DMS53 treated with DMSO at 0.1 percent for 48 hours (cell line): ENCODE measurements at regions not wholly inside any gene's neighbourhood (a gene's known extent, or its start where the extent isn't known, plus 50 kb on each side); places are given as distances from the start of the nearest gene placed in this dataset.

Experiments used
- DNase-seq: peaks from one replicate; lab custom pipeline; 2025; ENCODE audit not compliant: unreplicated experiment; lab: John Stamatoyannopoulos, UW

DNA sequence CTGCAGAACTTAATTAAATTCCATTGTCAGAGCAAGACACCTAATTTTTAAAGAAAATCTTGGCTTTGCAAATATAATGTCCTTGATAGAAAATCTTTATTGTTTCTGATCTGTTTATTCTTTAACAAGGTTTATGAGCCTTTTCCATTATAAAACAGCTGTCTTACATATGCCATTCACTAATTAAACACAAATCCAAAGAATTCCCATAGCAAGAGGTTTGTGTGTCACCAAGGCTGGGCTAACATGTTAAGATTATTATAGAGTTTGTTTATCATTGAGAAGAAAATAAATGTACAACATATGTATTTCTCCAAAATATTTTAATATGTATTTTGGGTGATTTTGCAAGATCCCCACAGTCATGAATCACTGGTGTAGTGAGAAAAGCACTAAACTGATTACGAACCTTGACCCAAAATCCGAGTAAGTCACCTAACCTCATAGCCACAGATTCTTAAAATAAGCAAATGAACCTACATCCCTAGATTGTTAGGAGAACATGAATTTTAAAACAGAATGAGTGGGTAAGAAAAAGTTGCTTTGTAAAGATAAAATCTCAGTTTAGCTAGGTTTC is 694.8 kb upstream of the INTU start:
- no peak for DNase-seq

- DNase-seq: no peak
Measured at GRCh38 chr4:126939401-126939800, 693.4 kb upstream of the INTU start.

- DNase-seq: no peak
Measured at GRCh38 chr4:126947536-126947935, 685.2 kb upstream of the INTU start.

GRCh38 chr4:126954537-126955291 is 678.0 kb upstream of the INTU start:
- DNase-seq: no peak

GRCh38 chr4:126955292-126956183 is 677.2 kb upstream of the INTU start:
- no peak for DNase-seq

- no peak for DNase-seq
Measured at GRCh38 chr4:126956184-126956897, 676.4 kb upstream of the INTU start.

- DNase-seq: no peak
Measured at GRCh38 chr4:126957556-126957955, 675.2 kb upstream of the INTU start.

DNA sequence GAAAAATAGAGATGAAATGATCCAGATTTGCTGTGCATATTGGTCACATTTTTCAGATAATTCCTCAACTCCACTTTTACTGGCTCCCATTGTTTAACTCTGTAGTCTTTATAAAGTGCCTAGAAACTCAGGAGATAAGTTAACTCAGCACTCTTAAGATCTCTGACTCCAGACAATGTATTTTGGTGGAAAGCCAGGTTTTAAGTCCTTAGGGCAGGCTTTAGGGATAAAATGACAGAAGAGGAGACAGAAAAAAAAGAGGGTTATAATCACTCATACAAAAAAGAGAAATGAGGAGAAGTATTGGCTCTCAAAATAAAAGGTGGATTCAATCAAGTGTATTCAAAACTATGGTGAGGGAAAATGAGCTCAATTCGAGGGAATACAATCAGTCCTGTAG is 674.8 kb upstream of the INTU start:
- DNase-seq: no peak

DNA sequence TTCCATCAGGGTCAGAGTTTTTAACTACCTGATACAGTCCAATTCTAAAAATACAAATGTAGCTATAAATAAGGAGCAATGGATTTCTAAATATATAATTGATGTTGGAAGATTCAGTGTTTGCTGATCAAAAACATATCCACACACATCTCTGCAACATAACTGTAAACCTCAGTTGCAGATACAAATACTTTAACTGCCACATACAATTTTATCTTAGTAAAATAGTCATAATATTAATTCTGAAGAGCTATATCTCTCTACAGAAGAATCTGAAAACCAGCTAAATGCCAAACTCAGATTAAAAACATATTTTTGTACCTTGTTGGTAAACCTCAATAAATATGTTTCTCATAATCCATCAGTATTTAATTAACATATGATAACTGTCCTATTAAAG is 674.3 kb upstream of the INTU start:
- no peak for DNase-seq

DNA sequence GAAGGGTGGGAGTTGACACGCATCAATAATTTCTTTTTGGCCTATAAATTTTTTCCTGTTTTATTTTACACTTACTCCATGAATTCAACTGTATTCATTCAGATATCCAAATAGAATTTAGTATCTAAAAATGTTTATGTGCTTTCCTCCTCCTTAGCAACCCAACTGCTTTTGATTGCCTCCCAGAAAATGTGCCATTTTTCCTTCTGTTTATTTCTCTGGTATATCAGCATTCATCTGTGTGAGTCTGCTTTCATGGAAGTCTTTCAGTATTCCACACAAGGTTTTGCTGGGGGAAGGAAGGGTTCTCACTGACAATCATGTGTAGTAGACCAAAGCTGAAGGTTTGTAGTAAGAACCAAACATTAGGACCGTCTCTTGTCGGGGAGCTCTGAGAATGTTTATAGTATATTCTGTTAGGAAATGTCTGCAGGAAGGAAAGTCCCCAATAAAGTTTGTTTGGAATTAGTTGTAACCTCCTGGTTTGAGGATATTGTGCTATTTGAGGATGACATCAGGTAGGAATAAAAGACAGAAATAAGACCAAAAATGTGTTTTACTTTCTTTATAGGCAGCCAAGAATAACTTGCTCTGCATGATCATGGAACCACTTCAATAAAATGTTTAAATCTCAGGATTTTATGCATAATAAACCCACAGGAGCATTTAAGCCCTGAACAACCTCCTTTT is 673.6 kb upstream of the INTU start:
- DNase-seq: no peak

- DNase-seq: no peak
Measured at GRCh38 chr4:126960760-126961159, 672.0 kb upstream of the INTU start.

GRCh38 chr4:126961661-126962060 is 671.1 kb upstream of the INTU start:
- DNase-seq: no peak

DNA sequence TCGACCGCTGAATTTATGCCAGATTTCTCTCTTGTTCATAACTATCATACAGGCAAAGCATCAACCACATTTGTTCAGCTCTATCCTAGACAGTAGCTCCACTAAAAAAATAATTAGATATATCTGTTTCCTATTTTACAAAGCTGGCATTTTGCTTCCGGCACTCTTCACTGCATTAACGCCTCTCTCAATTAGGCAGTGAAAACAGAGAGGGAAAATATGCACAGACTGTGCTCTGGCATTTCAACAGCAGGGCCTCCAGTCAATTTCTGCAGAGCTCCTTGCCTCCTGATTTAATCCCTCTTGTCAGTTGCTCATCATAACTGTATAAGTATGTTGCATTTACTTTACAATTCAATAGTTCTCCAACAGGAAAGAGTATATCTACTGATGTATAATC is 666.9 kb upstream of the INTU start:
- DNase-seq: no peak

- DNase-seq: no peak
Measured at GRCh38 chr4:126969360-126970235, 663.2 kb upstream of the INTU start.

DNA sequence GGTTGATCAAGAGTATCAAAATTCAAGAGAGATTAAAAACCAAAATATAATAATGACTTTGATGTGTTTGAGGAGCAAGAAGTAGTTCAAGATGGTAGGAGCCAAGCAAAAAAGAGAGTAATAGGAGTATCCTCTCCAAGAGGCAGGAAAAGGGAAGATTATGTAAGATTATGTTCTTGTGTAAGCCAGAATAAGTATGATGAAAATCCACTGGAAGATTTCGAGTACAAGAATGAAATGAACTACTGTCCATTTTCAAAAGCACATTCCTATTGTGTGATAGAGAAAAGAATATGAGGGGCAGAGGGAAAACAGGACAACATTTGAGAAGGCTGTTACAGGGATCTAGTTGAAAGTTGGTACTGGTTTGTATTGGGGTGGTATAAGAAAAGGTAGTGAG is 659.6 kb upstream of the INTU start:
- DNase-seq: no peak

- no peak for DNase-seq
Measured at GRCh38 chr4:126976850-126977632, 655.7 kb upstream of the INTU start.

GRCh38 chr4:126986005-126986404 is 646.8 kb upstream of the INTU start:
- DNase-seq: no peak

DNA sequence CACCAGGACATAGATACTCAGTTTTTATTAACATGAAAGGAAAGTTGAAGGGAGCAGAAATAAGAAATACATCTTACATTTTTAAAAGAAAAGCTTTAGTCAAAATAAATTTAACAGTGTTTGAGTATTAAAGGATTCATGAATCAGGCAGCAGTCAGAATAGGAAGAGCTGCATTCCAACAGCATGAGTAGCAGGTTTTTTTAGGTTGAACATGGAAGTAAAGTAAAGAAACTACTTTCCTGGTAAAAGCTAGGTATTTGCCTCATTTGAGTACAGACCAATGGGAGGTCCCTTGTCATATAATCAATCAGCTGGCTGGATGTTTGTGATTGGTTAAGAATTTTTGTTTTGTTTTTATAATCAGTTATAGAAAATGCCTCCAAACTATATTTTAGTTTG is 645.9 kb upstream of the INTU start:
- no peak for DNase-seq

GRCh38 chr4:126991965-126992364 is 640.8 kb upstream of the INTU start:
- no peak for DNase-seq
